Adrenal gland (tissue), 9 donors: ENCODE measurements at regions not wholly inside any gene's neighbourhood (a gene's known extent, or its start where the extent isn't known, plus 50 kb on each side); places are given as distances from the start of the nearest gene placed in this dataset.

ENCODE experiments used
- DNase-seq, 7 donors: peaks; one replicate each; pipeline ENCODE4 v3.0.0-alpha.2; 2019 to 2020
- H3K27ac ChIP-seq, 5 donors: fragments of 200-600 bp; sonication (generic) in 4 of 5; 1 replicate in 3 of 5; 2 replicates in 2 of 5; pipeline versions ENCODE4 v1.5.1 to v1.8.0; 2016 to 2020; ENCODE audit warnings: mild to moderate bottlenecking in 1 of 5
- H3K27me3 ChIP-seq: fragments of 200-600 bp; 2 replicates; pipeline ENCODE4 v1.8.0; 2021
- H3K36me3 ChIP-seq, 2 donors: fragments of 200-600 bp; replicated peaks in 1 of 2; 1 replicate in 1 of 2; 2 replicates in 1 of 2; pipeline versions ENCODE4 v1.5.1 to v1.8.0; 2018 to 2022
- H3K4me1 ChIP-seq, 2 donors: fragments of 200-600 bp; replicated peaks in 1 of 2; 1 replicate in 1 of 2; 2 replicates in 1 of 2; pipeline versions ENCODE4 v1.5.1 to v1.8.0; 2018 to 2021
- H3K4me3 ChIP-seq, 4 donors: fragments of 200-600 bp; sonication (generic) in 3 of 4; one replicate each; pipeline ENCODE4 v1.5.1; 2016 to 2018
- H3K9me3 ChIP-seq, 3 donors: fragments of 200-600 bp; sonication (generic) in 1 of 3; replicated peaks in 1 of 3; 1 replicate in 2 of 3; 2 replicates in 1 of 3; pipeline versions ENCODE4 v1.5.1 to v1.8.0; 2016 to 2021
- POLR2A ChIP-seq, 2 donors: fragments of 450-650 bp; IDR thresholded peaks; one replicate each; pipeline ENCODE4 v1.6.1; 2017; ENCODE audit warnings: antibody characterized with exemption in 2 of 2, mild to moderate bottlenecking in 2 of 2, moderate library complexity in 1 of 2
- WGBS, 4 donors: extraction: QIAGEN DNeasy Blood & Tissue Kit in 2 of 4; methylation state at CpG; one replicate each; pipeline versions ENCODE4 v1.1.5 to v1.1.7; 2013 to 2017; 5-methylcytosine and 5-hydroxymethylcytosine counted together
- intact Hi-C, 2 donors: fragments of 100-400 bp; cut with DNase I; formaldehyde crosslinking; loops; one replicate each; pipeline versions ENCODE4 v1.14.1 to v1.15.0; 2022 to 2023
- TF ChIP-seq, protein P1 (sequence below), 6 experiments: fragments of 450-650 bp in 4 of 6; fragments of 200-600 bp in 2 of 6; sonication (generic) in 1 of 6; IDR thresholded peaks; 1 replicate in 5 of 6; 2 replicates in 1 of 6; pipeline versions ENCODE4 v1.5.1 to v1.8.0; 2016 to 2021; ENCODE audit warnings: antibody characterized with exemption in 6 of 6, mild to moderate bottlenecking in 2 of 6, moderate library complexity in 1 of 6
- donor health status: healthy with polysubstance abuse.
- donor health status: Bipolar disorder and iron deficiency.
- donor health status: DM: yes; HTN: yes; CAD: no.
- donor health status: DM: no; HTN: no; CAD: no.
- donor health status: DM: no; HTN: no; CAD: no.

DNA sequence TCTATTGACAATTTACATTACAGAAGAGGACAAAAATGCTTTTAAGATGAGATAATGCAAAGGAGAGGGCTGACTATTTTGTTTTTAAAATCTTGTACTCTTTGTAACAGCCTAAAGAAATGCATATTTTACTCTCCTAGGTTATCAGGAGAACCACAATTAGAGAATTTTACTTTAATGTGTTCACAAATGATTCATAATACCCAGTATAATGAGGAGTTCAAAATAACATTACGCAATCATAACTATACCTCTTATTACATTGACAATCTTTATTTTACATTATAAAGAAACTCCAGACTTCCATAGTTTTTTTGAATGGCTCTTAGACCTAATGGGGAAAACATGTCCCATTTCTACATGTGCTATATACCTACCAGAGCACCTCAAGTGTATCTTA is 1089.7 kb downstream of the PCDH17 start:
- H3K36me3 ChIP-seq, result no peaks in the 10 kb centered on the region
- DNase-seq, result no peak
- H3K27ac ChIP-seq, result no peak overlapping the region
- H3K27me3 ChIP-seq, result no peaks in the 10 kb centered on the region
- intact Hi-C loops, result no loop called here
- H3K4me3 ChIP-seq, result no peak overlapping the region
- no peaks in the 10 kb centered on the region for H3K9me3 ChIP-seq
- H3K4me1 ChIP-seq, result no peaks in the 10 kb centered on the region
- no peak for TF ChIP-seq POLR2A (IDR thresholded peaks at IDR 0.05)
- 85 to 93% (median 91%) methylated on average over 1 of the region's 1 CpG for WGBS, 4 donors

DNA sequence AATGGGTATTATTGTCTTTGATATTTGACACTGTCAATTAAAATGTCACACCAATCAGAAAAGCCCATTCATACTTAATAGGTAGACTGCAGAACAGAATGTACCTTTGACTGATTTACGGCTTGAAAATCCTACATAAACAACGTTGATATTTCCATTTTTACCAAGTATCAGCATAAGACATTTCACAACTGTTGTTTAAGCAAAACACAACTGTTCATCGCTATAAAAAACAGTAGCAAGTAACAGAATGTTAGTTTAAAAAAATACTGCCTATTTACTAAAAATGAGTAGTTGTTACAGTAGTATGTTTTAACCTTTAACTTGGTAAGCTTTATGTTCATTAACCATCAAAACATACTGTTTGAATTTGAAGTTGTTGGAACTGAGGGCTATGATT is 1096.6 kb downstream of the PCDH17 start:
- H3K27ac ChIP-seq, result no peak overlapping the region
- no peak for TF ChIP-seq POLR2A (IDR thresholded peaks at IDR 0.05)
- no peaks in the 10 kb centered on the region for H3K4me1 ChIP-seq
- no peaks in the 10 kb centered on the region for H3K27me3 ChIP-seq
- no peaks in the 10 kb centered on the region for H3K9me3 ChIP-seq
- H3K36me3 ChIP-seq, result no peaks in the 10 kb centered on the region
- no peak for DNase-seq
- intact Hi-C loops, result no loop called here
- WGBS, 4 donors, result 45 to 55% (median 48%) methylated on average over 3 of the region's 3 CpGs
- H3K4me3 ChIP-seq, result no peak overlapping the region

DNA sequence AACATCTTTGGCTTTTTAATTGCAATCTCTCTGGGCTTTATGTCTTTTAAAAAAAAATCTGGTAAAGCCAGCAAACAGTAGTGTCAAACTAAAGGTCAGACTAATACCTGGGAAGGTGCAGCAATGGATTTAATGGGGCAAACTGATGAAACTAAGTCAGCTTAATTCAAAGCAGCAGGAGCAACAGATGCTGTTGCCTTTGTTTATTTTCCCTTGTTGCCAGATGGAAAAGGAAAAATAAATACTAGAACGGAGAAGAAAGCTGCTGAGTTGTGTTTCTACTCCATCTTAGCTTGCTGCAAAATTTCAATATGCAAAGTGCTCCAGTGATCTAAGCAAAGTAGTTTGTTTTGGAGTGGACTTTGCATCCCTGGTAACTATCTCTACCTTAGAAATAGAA is 1097.8 kb downstream of the PCDH17 start:
- H3K9me3 ChIP-seq, result no peaks in the 10 kb centered on the region
- no peak overlapping the region for H3K4me3 ChIP-seq
- WGBS, 4 donors, result 44 to 52% (median 47%) methylated on average over 1 of the region's 1 CpG
- no peak overlapping the region for H3K27ac ChIP-seq
- no peaks in the 10 kb centered on the region for H3K27me3 ChIP-seq
- intact Hi-C loops, result no loop called here
- no peaks in the 10 kb centered on the region for H3K36me3 ChIP-seq
- no peak for TF ChIP-seq POLR2A (IDR thresholded peaks at IDR 0.05)
- TF ChIP-seq, protein P1, sequence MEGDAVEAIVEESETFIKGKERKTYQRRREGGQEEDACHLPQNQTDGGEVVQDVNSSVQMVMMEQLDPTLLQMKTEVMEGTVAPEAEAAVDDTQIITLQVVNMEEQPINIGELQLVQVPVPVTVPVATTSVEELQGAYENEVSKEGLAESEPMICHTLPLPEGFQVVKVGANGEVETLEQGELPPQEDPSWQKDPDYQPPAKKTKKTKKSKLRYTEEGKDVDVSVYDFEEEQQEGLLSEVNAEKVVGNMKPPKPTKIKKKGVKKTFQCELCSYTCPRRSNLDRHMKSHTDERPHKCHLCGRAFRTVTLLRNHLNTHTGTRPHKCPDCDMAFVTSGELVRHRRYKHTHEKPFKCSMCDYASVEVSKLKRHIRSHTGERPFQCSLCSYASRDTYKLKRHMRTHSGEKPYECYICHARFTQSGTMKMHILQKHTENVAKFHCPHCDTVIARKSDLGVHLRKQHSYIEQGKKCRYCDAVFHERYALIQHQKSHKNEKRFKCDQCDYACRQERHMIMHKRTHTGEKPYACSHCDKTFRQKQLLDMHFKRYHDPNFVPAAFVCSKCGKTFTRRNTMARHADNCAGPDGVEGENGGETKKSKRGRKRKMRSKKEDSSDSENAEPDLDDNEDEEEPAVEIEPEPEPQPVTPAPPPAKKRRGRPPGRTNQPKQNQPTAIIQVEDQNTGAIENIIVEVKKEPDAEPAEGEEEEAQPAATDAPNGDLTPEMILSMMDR (IDR thresholded peaks at IDR 0.05), result no peak
- H3K4me1 ChIP-seq, result no peaks in the 10 kb centered on the region
- no peak for DNase-seq

DNA sequence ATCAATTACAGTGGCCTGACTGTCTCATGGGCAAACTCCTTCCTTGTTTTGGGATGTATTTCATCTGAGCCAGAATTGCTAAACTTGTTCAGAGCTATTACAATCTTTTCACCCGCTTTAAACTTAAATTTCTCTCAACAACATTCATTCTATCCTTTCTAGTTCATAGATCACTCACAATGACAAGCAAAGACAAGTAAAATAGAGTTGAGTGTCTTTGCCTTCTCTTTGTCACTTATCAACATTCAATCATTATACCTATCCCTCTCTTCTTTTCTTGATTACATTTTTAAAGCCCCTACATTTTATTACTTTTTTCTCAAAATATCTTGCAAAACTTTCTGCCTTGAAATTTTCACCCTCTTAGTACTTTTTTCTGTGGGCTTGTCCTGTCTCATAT is 1113.1 kb downstream of the PCDH17 start:
- TF ChIP-seq POLR2A (IDR thresholded peaks at IDR 0.05), result no peak
- TF ChIP-seq, protein P1 (IDR thresholded peaks at IDR 0.05), result no peak
- Histone ChIP-seq H3K4me3 (no peak overlapping the region), H3K27ac (no peak overlapping the region), H3K36me3 (no peaks in the 10 kb centered on the region), H3K4me1 (no peaks in the 10 kb centered on the region), H3K9me3 (no peaks in the 10 kb centered on the region), H3K27me3 (no peaks in the 10 kb centered on the region)
- WGBS, 4 donors, result 73 to 86% (median 80%) methylated on average over 1 of the region's 1 CpG
- intact Hi-C loops, result no loop called here
- no peak for DNase-seq

DNA sequence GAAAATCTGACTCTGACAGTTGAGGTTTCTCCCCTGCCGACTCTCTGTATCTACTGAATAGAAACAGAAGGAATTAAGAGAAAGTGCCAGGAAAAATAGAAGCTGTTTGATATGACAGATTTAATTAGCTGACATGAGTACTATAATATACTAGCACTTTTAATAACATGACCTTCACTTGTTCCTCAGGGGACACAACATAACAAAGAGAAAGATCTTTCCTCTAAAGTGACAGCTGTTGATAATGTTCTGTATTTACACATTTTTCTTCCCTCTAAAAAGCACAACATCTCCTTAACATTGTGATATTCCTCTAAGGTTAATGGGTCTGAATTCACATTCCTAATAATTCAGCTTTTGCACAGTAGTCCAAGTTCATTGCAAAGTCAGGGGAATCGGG is 1136.0 kb downstream of the PCDH17 start:
- Histone ChIP-seq H3K4me3 (no peak overlapping the region), H3K9me3 (peaks cover 0 to 5% (median 0%) of the 10 kb centered on the region in 3 donors), H3K36me3 (no peaks in the 10 kb centered on the region), H3K4me1 (no peaks in the 10 kb centered on the region), H3K27me3 (no peaks in the 10 kb centered on the region), H3K27ac (no peak overlapping the region)
- WGBS, 4 donors, result 34 to 52% (median 47%) methylated on average over 2 of the region's 2 CpGs
- intact Hi-C loops, result no loop called here
- no peak for TF ChIP-seq POLR2A (IDR thresholded peaks at IDR 0.05)
- TF ChIP-seq, protein P1 (IDR thresholded peaks at IDR 0.05), result no peak
- no peak for DNase-seq
